ENCODE measurements at regions not wholly inside any gene's neighbourhood (a gene's known extent, or its start where the extent isn't known, plus 50 kb on each side); places are given as distances from the start of the nearest gene placed in this dataset.
A peak's percentile ranks its signal among the peaks of the same experiment; 100 is the strongest.
"Not testable (repeated sequence)": the region's sequence is repeated elsewhere in the genome, so short reads cannot be mapped to it uniquely, and the experiment has no call there.

DNA sequence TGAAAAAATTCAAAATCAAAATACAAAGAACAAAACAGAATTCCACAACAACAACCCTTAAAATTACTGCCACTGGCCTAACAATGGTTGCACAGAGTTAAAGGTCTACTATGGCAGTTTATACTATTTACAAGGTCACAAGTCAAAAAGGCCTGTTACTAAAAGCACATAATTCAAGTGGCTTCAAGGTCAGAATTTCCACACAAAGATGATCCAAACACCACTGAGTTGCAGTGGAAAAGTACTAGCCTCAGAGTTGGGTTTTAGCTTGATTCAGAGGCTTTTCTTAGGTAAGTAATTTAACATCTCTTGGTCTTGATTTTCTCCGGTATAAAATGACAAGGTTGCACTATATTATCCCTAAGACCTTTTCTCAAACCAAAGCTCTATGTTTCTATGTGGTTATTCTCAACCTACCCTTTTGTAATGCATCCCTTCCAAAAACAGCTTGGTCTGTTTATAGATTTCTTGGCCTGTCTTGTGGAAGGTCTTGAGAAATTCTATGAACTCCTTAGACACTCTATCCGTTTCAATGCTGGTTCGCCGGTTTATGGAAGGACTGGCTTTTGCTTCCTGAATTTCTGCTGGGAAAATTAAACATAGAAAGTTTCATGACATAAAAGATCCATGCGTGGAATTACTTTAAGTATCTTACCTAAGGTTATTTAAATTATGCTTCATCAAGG is 69.5 kb downstream of the MDH2 start:
- not testable (repeated sequence) for DNase-seq

DNA sequence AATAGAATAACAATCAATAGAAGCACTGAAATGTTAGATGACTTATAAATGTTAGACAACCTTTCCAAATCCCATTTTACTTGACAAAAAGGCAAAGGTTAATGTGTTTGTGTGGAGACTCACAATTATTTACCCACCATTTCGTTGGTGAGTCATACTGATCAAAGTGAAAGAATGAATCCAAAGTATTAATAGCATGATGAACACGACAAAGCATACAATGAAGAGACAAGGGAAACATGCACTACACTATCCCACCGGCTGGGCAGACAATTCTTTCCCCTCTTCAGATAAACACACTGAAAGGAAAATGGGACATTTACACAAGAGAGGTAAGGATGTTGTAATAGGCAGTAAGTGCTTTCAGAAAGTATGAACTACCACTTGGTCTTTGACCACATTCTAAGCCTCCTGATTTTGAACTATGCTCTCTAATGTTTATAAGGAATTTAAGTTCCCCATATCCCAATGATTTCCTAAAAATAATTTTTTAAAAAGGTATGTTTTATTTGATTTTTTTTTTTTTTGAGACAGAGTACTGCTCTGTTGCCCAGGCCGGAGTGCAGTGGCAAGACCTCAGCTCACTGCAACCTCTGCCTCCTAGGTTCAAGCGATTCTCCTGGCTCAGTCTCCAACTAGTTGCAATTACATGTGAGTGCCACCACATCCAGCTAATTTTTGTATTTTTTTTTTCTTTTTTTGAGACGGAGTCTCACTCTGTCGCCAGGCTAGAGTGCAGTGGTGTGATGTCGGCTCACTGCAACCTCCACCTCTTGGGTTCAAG is 70.5 kb downstream of the MDH2 start:
- DNase-seq = not testable (repeated sequence)

DNA sequence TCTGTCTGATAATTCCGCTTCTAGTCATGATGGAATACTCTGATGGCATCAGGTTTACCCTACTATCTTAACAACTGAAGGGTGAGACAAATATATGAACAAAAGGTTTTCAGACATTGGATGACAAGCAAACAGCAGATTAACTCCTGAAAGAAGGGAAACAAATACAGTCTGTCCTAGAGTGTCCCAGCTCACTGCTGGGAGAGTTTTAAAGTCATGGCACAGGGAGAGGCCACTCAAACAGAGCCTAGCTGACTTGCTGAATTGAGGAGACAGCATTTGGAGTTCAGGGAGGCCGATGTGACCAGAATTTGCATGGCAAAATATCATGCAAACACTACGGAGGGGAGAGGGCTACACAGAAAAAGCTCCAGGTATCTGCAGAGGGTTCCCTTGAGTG is 73.1 kb downstream of the MDH2 start:
- DNase-seq = no peak

DNA sequence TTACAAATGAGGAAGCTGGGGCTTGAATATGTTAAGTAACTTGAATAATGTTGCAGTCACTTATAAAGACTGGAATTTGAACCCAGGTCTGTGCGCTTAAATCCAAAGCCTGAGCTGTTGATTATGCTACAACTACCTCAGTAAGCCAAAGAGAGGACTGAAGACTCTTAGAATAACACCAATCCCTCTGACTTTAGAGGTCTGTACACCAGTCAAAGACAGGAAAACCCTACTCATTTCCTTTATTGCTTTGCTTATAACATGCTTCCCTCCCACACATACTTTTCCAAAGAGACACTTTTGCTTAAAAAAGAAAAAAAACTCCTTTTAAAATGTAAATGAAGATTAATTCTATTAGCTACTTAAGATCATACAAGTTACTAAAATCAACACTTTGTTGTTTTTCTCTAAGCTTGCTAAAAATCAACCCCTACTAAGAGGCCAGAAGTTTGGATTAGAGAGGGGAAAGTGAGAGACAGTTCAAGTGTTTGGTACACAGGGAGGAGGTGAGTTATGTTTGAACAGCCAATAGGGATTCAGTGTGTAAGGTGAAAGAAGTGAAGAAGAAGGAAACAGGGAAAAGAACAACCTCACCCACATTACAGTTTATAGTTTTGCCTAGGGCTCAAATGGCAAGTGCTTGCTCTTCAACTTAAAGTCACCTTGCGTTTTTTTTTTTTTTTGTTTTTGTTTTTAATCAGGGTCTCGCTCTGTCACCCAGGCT is 74.8 kb downstream of the MDH2 start:
- no peak for DNase-seq

- no peak for DNase-seq
Measured at GRCh38 chr7:76123316-76123715, 75.4 kb downstream of the MDH2 start.

DNA sequence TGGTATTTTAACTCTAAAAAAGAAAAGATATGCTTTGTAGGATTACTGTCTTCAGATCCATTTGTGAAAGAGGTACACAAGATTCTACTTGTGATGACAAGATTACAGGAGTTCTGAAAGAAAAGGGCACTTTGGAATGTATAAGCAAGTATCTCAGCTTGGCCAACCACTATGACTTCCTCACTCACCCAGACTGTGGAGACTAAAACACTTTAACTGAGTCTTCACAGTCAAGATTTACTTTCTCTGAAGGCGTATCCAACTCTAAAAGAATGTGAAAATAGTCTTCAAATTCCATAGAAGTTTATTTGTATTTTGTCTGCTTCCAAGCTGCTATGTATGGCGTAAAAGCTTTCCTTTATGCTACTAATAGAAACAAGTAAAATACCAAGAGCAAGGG is 76.1 kb upstream of the SRRM3 start:
- no peak for DNase-seq

- DNase-seq = no peak
Measured at GRCh38 chr7:76126632-76127031, 75.1 kb upstream of the SRRM3 start.

DNA sequence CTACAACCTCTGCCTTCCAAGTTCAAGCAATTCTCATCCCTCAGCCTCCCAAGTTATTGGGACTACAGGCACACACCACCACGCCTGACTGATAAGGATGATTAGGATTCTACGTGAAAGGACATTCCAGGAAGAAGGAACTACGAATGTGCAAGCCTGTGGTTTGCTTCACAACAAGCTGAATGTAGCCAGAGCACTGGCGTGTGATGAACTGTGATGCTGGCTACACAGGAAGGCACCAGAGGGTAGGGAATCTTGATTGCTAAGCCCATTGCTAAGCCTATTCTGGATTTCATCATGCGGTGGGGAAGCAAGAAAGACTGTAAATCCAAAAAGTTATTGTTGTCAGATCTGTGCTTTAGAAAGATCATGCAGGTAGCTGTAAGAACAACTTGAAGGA is 72.3 kb upstream of the SRRM3 start:
- no peak for DNase-seq

GRCh38 chr7:76129836-76130235 is 71.9 kb upstream of the SRRM3 start:
- no peak for DNase-seq

- peak in 1 of 5 donors; percentile 17 for DNase-seq
Measured at GRCh38 chr7:76130661-76131060, 71.0 kb upstream of the SRRM3 start.

DNA sequence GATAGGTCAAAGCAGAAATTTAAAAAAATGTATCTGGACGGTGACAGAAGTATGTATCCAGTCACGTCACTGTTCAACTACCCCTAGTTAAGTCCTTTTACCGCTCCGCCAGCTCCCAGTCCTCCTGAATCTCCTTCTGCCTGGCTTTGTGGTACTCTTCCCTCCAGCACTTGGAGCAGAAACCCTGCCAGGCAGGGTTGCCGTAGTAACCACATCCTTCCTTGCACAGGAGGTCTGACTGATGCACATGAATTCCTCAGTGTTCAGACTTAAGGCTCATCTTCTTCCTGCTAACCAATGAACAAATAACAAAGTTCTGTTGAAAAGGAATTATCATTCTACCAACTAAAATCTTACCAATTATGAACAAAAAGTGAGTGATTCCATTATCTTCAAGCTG is 69.8 kb upstream of the SRRM3 start:
- not testable (repeated sequence) for DNase-seq

DNA sequence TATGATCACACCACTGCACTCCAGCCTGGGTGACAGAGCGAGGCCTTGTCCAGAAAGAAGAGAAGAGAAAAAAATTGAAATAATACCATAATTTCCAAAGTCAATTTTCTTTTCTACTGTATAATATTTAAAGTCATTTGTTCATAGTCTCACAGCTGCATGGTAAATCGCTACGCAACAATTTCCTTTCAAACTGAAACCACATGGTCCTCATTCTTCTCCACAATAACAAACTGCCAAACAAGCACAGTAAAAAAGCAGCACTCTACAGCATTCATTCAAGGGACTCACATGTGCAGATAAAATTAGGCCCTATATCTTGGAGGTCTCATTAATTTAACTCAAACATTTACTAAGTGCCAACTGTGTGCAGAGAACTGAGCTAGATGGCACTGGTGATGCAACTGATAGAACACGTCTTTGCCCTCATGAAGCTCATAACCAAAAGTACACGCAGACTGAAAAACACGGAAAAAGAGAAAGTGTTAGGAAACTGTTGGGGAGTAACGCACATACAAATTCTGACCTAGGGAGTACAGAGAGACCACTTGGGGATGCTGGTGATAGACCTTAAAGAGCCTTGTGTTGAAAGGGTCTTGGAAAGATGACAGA is 68.4 kb upstream of the SRRM3 start:
- peak in 1 of 5 donors; percentile 23 for DNase-seq

DNA sequence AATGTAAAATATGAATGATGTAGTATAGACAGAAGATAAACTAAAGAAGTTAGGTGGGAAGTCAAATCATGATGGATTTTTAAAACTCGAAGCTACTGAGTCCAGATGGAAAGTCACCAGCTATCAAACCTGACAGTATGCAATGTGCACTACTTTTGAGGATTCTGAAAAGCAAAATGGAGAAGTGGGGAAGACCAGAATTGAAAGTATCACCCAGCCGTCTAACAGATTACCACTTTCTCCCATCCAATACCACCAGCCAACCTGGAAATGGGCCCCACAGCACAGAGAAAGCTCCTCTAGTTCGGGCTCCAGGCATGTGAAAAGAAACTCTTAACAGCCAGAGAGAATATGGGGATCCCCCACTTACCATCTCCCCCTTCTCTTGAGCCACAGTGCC is 67.9 kb upstream of the SRRM3 start:
- DNase-seq = no peak

DNA sequence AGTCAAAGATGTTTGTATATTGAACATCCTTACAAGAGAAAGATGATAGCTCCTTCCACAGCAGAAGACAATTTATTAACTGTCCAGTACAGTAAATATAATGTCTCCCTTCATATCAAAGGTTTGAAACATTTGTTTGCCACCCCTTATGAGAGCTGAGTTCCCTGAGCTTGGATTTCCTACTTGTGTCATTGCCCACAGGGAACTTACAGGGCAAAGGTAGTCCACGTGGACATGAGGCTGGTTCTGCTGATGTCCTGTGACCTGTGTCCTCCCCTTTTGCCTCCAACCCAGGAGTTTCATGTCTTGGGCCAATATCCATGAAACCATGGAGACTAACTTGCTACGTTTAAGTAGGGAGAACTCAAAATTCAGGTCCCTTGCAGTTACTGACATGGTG is 66.4 kb upstream of the SRRM3 start:
- DNase-seq = not testable (repeated sequence)

DNA sequence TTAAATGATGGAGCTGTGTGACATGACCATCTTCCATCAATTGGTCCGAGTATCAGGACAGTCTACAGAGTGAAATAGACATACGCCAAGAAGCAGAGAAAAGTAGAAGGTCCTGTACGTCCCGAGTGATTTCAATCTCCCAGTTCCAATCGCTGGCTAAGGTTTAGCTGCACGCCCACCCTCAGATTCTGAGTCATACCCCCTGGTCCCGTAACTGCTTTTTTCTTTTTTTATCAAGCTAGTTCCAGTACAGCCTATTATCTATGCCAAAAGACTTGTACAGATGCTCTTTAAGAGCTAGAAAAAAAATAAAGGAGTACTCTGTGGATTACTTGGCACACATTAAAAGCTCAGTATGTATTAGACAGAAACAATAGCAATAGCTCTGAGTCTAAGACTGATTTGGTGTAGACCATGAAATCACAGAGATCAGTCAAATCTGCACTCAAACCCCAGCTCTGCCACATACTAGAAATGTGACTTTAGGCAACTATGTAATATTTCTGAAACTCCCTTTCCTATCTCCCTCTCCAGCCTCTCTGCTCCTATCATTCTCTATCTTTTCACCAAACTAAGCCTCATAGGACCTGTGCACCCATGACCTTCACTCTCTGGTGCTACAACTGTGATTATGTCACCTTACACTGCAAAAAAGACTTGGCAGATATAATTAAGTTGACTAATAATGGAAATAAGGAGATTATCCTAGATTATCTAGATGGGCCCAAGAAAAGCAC is 63.0 kb upstream of the SRRM3 start:
- DNase-seq = not testable (repeated sequence)

GRCh38 chr7:76139670-76140069 is 62.0 kb upstream of the SRRM3 start:
- DNase-seq = no peak

DNA sequence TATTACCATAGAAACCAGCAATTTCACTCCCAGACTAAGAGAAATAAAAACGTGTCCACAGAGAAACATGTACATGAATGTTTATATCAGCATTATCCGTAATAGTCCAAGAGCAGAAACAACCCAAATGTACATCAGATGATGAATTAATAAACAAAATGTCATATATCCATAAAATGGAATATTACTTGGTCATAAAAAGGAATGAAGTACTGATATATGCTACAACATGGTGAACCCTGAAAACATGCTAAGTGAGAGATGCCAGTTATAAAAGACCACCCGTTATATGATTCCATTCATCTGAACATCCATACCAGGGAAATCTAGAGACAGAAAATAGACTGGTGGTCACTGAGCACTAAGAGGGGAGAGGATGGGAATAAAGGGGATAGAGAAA is 61.4 kb upstream of the SRRM3 start:
- not testable (repeated sequence) for DNase-seq

- DNase-seq = peak in 1 of 5 donors; percentile 54
Measured at GRCh38 chr7:76142861-76143260, 58.8 kb upstream of the SRRM3 start.

DNA sequence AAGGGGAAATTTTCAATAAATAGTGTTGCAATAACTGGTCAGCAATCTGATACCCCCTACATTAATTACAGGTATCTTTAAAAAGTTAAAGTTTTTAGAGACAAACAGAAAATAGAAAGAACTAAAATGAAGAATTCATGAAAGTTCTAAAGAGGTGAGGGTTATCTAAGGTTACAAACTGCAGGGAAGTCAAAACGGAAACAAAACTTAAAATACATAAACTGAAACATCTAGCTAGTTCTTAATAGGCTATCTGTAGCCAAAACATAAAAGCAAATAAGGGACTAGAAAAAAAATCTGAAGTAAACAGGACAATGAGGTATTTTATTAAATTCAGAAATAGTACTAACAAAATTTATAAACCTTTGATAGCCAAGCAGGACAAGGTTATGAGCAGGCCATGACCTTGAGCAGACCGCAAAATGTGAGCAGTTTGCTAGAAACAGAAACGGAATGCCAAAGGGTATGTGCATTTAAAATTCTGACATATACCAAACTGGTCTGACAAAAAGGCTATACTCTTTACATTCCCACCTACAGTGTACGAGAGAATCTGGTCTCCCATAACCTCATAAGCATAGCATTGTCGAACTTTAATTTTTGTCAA is 56.9 kb upstream of the SRRM3 start:
- not testable (repeated sequence) for DNase-seq

- DNase-seq = no peak
Measured at GRCh38 chr7:76146374-76146773, 55.3 kb upstream of the SRRM3 start.

DNA sequence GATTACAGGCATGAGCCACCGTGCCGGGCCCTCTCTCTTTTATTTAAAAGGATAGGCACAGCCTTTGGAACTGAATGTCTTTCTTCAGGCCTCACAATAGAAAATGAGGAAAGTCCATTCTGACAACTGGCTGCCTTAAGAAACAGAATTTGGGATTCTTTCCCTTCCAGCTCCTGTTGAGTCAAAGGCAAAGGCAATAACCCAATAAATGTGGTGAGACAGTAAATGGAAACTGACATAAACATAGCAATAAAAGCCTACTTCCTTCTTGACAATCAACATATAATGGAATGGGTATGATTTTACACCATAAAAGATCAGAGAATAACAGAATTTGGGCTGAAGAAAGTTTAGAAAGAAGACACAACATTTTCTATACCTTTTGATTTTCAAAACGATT is 52.7 kb upstream of the SRRM3 start:
- not testable (repeated sequence) for DNase-seq
